Left lung (tissue), 4 donors: ENCODE measurements at regions not wholly inside any gene's neighbourhood (a gene's known extent, or its start where the extent isn't known, plus 50 kb on each side); places are given as distances from the start of the nearest gene placed in this dataset.
"Not testable (repeated sequence)": the region's sequence is repeated elsewhere in the genome, so short reads cannot be mapped to it uniquely, and the experiment has no call there.

Experiments
- ATAC-seq: fragments of 200-7000 bp; cut with Tn5 transposase; one replicate; pipeline ENCODE4 v1.9.1; 2020; ENCODE audit warnings: moderate library complexity
- DNase-seq, 4 donors: peaks; one replicate each; pipeline ENCODE4 v3.0.0-alpha.2; 2013 to 2020
- H3K27ac ChIP-seq, 2 donors: fragments of 200-600 bp; sonication (generic) in 1 of 2; one replicate each; pipeline versions ENCODE4 v1.5.0 to v1.8.0; 2020 to 2021
- H3K27me3 ChIP-seq, 2 donors: fragments of 200-600 bp; sonication (generic) in 1 of 2; one replicate each; pipeline versions ENCODE4 v1.5.0 to v1.8.0; 2020 to 2021
- H3K36me3 ChIP-seq, 2 donors: fragments of 200-600 bp; sonication (generic) in 1 of 2; one replicate each; pipeline versions ENCODE4 v1.5.0 to v1.8.0; 2020 to 2021
- H3K4me1 ChIP-seq, 2 donors: fragments of 200-600 bp; one replicate each; pipeline ENCODE4 v1.8.0; 2021
- H3K4me3 ChIP-seq, 2 donors: fragments of 200-600 bp; sonication (generic) in 1 of 2; one replicate each; pipeline versions ENCODE4 v1.5.0 to v1.8.0; 2020 to 2021; ENCODE audit warnings: mild to moderate bottlenecking in 1 of 2
- H3K9me3 ChIP-seq, 2 donors: fragments of 200-600 bp; sonication (generic) in 1 of 2; one replicate each; pipeline versions ENCODE4 v1.5.0 to v1.8.0; 2020 to 2021
- CTCF ChIP-seq, 2 donors: fragments of 200-600 bp; sonication (generic) in 1 of 2; IDR thresholded peaks; one replicate each; pipeline versions ENCODE4 v1.5.0 to v1.8.0; 2021; ENCODE audit warnings: antibody characterized with exemption in 2 of 2
- intact Hi-C, 2 donors: fragments of 100-400 bp; cut with DNase I; formaldehyde crosslinking; loops; one replicate each; pipeline versions ENCODE4 v1.11.2 to v1.14.2; 2022
- donor health status: DM: no; HTN: yes; CAD: no.
- donor health status: DM: no; HTN: no; CAD: no.

- H3K4me3 ChIP-seq, result no peak overlapping the region
- ATAC-seq (no peak), DNase-seq (no peak)
- intact Hi-C loops, result no loop called here
- H3K36me3 ChIP-seq, result no peaks in the 10 kb centered on the region
- H3K27me3 ChIP-seq, result no peaks in the 10 kb centered on the region
- no peaks in the 10 kb centered on the region for H3K4me1 ChIP-seq
- no peaks in the 10 kb centered on the region for H3K9me3 ChIP-seq
- no peak for TF ChIP-seq CTCF (IDR thresholded peaks at IDR 0.05)
- no peak overlapping the region for H3K27ac ChIP-seq
Observed at GRCh38 chr4:135418353-135418752, 1216.8 kb upstream of the PABPC4L start.

- no peak for TF ChIP-seq CTCF (IDR thresholded peaks at IDR 0.05)
- no peaks in the 10 kb centered on the region for H3K27me3 ChIP-seq
- H3K27ac ChIP-seq, result no peak overlapping the region
- H3K36me3 ChIP-seq, result no peaks in the 10 kb centered on the region
- no peak overlapping the region for H3K4me3 ChIP-seq
- no peak for ATAC-seq
- peaks cover 0 to 6% of the 10 kb centered on the region in 2 donors for H3K9me3 ChIP-seq
- intact Hi-C loops, result no loop called here
- no peak for DNase-seq
- H3K4me1 ChIP-seq, result no peaks in the 10 kb centered on the region
Observed at GRCh38 chr4:135412213-135412612, 1210.6 kb upstream of the PABPC4L start.

GRCh38 chr4:135411251-135411650 lies 1209.7 kb upstream of the PABPC4L start:
- Histone ChIP-seq H3K36me3 (no peaks in the 10 kb centered on the region), H3K27ac (no peak overlapping the region), H3K9me3 (peaks cover 0 to 10% of the 10 kb centered on the region in 2 donors), H3K4me3 (no peak overlapping the region), H3K4me1 (no peaks in the 10 kb centered on the region), H3K27me3 (no peaks in the 10 kb centered on the region)
- ATAC-seq (no peak), DNase-seq (no peak)
- intact Hi-C loops, result no loop called here
- no peak for TF ChIP-seq CTCF (IDR thresholded peaks at IDR 0.05)

GRCh38 chr4:135409261-135409660 lies 1207.7 kb upstream of the PABPC4L start:
- H3K9me3 ChIP-seq, result peaks cover 0 to 21% of the 10 kb centered on the region in 2 donors
- H3K4me3 ChIP-seq, ATAC-seq, H3K36me3 ChIP-seq, DNase-seq, H3K27me3 ChIP-seq, H3K4me1 ChIP-seq, intact Hi-C loops, H3K27ac ChIP-seq: not testable (repeated sequence)

- Histone ChIP-seq H3K27ac (no peak overlapping the region), H3K4me1 (no peaks in the 10 kb centered on the region), H3K4me3 (no peak overlapping the region), H3K36me3 (no peaks in the 10 kb centered on the region), H3K9me3 (peaks cover 0 to 21% of the 10 kb centered on the region in 2 donors), H3K27me3 (no peaks in the 10 kb centered on the region)
- no peak for TF ChIP-seq CTCF (IDR thresholded peaks at IDR 0.05)
- ATAC-seq (no peak), DNase-seq (peak in 1 of 4 donors; percentile 57)
- intact Hi-C loops, result no loop called here
Observed at GRCh38 chr4:135408109-135408508, 1206.5 kb upstream of the PABPC4L start.

- ATAC-seq, H3K27me3 ChIP-seq, H3K27ac ChIP-seq, intact Hi-C loops, H3K36me3 ChIP-seq, H3K4me3 ChIP-seq, H3K4me1 ChIP-seq: not testable (repeated sequence)
- H3K9me3 ChIP-seq, result peaks cover 0 to 21% of the 10 kb centered on the region in 2 donors
- DNase-seq, result peak in 1 of 4 donors; percentile 65
Observed at GRCh38 chr4:135406597-135406996, 1205.0 kb upstream of the PABPC4L start.
